ENCODE measurements at regions not wholly inside any gene's neighbourhood (a gene's known extent, or its start where the extent isn't known, plus 50 kb on each side); places are given as distances from the start of the nearest gene placed in this dataset.

DNA sequence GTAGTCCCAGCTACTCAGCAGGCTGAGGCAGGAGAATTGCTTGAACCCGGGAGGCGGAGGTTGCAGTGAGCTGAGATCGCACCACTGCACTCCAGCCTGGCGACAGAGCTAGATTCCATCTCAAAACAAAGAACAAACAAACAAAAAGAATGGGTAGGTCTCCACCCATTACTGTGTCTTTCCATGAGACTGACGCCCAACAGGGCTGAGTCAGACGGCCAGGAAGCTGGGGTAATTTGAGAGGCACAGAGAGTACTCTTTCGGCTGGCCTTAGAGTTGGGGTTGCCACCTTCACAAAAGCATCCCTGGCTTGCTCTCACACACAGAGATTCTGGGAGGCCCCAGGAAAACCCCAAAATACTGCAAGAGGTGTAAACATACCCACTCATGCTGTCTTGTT is 72.0 kb upstream of the DHRSX start:
- no peak overlapping the region for H3K27ac ChIP-seq
- H3K4me1 ChIP-seq: no peaks in the 10 kb centered on the region
- no peaks in the 10 kb centered on the region for H3K27me3 ChIP-seq
- no peak overlapping the region for H3K4me3 ChIP-seq
- no peak for DNase-seq
- H3K36me3 ChIP-seq: no peaks in the 10 kb centered on the region
- intact Hi-C loops (cut with DNase I): no loop called here
- TF ChIP-seq POLR2A (IDR thresholded peaks at IDR 0.05) (no peak), EP300 (IDR thresholded peaks at IDR 0.05) (no peak)
- TF ChIP-seq, protein P1, sequence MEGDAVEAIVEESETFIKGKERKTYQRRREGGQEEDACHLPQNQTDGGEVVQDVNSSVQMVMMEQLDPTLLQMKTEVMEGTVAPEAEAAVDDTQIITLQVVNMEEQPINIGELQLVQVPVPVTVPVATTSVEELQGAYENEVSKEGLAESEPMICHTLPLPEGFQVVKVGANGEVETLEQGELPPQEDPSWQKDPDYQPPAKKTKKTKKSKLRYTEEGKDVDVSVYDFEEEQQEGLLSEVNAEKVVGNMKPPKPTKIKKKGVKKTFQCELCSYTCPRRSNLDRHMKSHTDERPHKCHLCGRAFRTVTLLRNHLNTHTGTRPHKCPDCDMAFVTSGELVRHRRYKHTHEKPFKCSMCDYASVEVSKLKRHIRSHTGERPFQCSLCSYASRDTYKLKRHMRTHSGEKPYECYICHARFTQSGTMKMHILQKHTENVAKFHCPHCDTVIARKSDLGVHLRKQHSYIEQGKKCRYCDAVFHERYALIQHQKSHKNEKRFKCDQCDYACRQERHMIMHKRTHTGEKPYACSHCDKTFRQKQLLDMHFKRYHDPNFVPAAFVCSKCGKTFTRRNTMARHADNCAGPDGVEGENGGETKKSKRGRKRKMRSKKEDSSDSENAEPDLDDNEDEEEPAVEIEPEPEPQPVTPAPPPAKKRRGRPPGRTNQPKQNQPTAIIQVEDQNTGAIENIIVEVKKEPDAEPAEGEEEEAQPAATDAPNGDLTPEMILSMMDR (IDR thresholded peaks at IDR 0.05): no peak
- no peaks in the 10 kb centered on the region for H3K9me3 ChIP-seq
- 92% methylated on average over 7 of the region's 7 CpGs for WGBS, 2 donors

DNA sequence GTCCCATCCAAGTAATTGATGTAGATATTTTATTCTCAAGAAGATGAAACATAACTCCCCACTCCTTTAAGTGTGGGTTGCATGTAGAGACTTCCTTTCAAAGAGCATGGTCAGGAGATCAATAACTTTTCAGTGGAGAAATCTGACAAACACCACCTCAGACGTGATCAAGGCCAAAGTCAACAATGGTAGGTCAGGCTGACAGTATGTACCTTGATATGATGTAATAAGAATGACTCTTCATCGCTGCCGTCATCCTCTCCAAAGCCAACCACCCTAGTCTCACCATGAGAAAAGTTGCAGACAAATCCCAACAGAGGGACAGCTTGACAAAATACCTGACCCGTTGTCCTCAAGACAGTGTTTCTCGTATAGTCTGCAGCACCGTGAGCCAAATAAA is 67.3 kb upstream of the DHRSX start:
- no peak for DNase-seq
- WGBS, 2 donors: 88 to 92% methylated on average over 6 of the region's 6 CpGs
- Histone ChIP-seq H3K36me3 (no peaks in the 10 kb centered on the region), H3K9me3 (no peaks in the 10 kb centered on the region), H3K27ac (no peak overlapping the region), H3K4me1 (no peaks in the 10 kb centered on the region), H3K27me3 (no peaks in the 10 kb centered on the region), H3K4me3 (no peak overlapping the region)
- no peak for TF ChIP-seq POLR2AphosphoS5 (IDR thresholded peaks at IDR 0.05)
- TF ChIP-seq POLR2A (IDR thresholded peaks at IDR 0.05): no peak
- no peak for TF ChIP-seq EP300 (IDR thresholded peaks at IDR 0.05)
- TF ChIP-seq, protein P1 (IDR thresholded peaks at IDR 0.05): no peak
- intact Hi-C loops (cut with DNase I): no loop called here

DNA sequence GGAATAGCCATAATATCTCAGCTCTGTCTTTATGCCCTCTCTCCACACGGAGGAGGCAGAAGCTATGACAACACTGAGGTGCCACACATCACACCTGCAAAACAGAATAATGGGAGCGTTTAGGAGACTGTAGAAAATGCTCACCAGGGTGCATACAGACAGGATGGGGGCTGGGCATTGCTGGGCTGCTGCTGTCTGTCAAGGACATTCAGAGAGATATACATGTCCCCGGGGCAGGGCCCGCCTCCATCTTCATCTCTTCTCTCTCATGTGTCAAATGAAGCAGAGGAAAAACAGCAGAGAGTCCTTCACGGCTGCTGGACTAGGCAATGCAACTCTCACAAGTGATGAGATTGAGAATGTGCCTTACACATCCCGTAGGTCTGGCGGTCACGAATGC is 65.3 kb upstream of the DHRSX start:
- Histone ChIP-seq H3K4me3 (no peak overlapping the region), H3K27me3 (no peaks in the 10 kb centered on the region), H3K9me3 (no peaks in the 10 kb centered on the region), H3K4me1 (no peaks in the 10 kb centered on the region), H3K27ac (no peak overlapping the region), H3K36me3 (no peaks in the 10 kb centered on the region)
- TF ChIP-seq, protein P1 (IDR thresholded peaks at IDR 0.05): no peak
- TF ChIP-seq POLR2AphosphoS5 (IDR thresholded peaks at IDR 0.05): no peak
- intact Hi-C loops (cut with DNase I): no loop called here
- WGBS, 2 donors: 85 to 89% methylated on average over 8 of the region's 8 CpGs
- no peak for DNase-seq

DNA sequence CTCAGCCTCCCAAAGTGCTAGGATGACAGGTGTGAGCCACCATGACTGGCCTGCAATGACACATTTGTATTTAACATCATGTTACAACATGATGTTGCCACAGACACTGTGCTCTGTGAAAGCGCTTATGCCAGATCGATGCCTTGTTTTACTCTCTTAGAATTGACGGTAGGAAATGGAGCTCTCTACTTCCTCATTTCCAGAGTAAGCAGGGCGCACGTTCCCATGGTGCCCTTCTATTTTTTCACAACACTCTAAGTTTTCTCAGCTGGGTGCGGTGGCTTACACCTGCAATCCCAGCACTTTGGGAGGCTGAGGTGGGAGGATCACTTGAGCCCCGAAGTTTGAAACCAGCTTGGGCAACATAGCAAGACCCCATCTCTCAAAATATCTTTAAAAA is 60.7 kb upstream of the DHRSX start:
- intact Hi-C loops (cut with DNase I): no loop called here

DNA sequence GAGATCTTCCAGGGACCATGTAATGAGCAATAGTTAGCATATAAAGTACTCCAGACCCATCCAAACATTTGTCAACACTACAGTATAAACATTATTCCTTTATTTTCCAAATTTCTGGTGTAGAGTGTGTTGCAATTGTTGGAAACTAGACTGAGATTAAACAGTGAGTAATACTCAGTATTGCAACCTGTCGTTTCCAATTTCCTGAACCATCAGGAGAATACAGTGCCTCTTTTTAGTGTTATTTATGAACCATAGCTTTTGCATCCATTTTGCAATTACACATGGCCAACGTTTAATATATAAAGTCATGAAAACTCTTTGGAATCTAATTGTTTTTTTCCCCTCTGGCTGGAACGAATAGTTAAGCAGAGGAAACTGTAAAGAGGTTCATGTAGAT is 58.3 kb upstream of the DHRSX start:
- peaks cover 0 to 4% (median 0%) of the 10 kb centered on the region in 4 donors for H3K9me3 ChIP-seq
- WGBS, 2 donors: 56 to 63% methylated on average over 3 of the region's 3 CpGs
- no peaks in the 10 kb centered on the region for H3K27me3 ChIP-seq
- no peak overlapping the region for H3K27ac ChIP-seq
- H3K4me3 ChIP-seq: no peak overlapping the region
- H3K36me3 ChIP-seq: no peaks in the 10 kb centered on the region
- intact Hi-C loops (cut with DNase I): no loop called here
- TF ChIP-seq EP300 (IDR thresholded peaks at IDR 0.05) (no peak), POLR2AphosphoS5 (IDR thresholded peaks at IDR 0.05) (peak in 1 of 4 donors; percentile 22), POLR2A (IDR thresholded peaks at IDR 0.05) (no peak)
- TF ChIP-seq, protein P1 (IDR thresholded peaks at IDR 0.05): no peak
- H3K4me1 ChIP-seq: no peaks in the 10 kb centered on the region
- no peak for DNase-seq

More for the DNA sequence above, 60.7 kb upstream of the DHRSX start:
- Histone ChIP-seq H3K4me1 (no peaks in the 10 kb centered on the region), H3K4me3 (no peak overlapping the region), H3K27me3 (no peaks in the 10 kb centered on the region), H3K36me3 (no peaks in the 10 kb centered on the region), H3K27ac (no peak overlapping the region), H3K9me3 (no peaks in the 10 kb centered on the region)
- no peak for TF ChIP-seq POLR2A (IDR thresholded peaks at IDR 0.05)
- no peak for DNase-seq
- WGBS, 2 donors: 76 to 77% methylated on average over 7 of the region's 7 CpGs

Data from sigmoid colon (tissue), 6 donors.